Heart left ventricle (tissue), 13 donors: ENCODE measurements at regions not wholly inside any gene's neighbourhood (a gene's known extent, or its start where the extent isn't known, plus 50 kb on each side); places are given as distances from the start of the nearest gene placed in this dataset.

Experiments
- CTCF ChIP-seq, 12 donors: fragments of 200-600 bp; sonication (generic) in 4 of 12; IDR thresholded peaks; one replicate each; pipeline versions ENCODE4 v1.5.0 to v1.8.0; 2018 to 2022; ENCODE audit warnings: antibody characterized with exemption in 12 of 12, mild to moderate bottlenecking in 5 of 12
- POLR2A ChIP-seq, 2 donors: fragments of 450-650 bp; IDR thresholded peaks; one replicate each; pipeline ENCODE4 v1.6.1; 2017; ENCODE audit warnings: antibody characterized with exemption in 2 of 2, mild to moderate bottlenecking in 2 of 2, moderate library complexity in 2 of 2
- donor health status: ischemic (EF 13 %, LVEDD 7.1; RV severe dilation, severe dysfunction).
- donor health status: DM: no; HTN: yes; CAD: no.
- donor health status: DM: no; HTN: no; CAD: no.
- donor health status: ischemic (EF 25% LVEDD 6.9; RV normal size, moderate dysfunction).
- donor health status: ischemic (EF 25% LVEDD 5.7; RV mildly dilated, moderate dysfunction).
- donor health status: ischemic (EF 35%, LVEDD 5.7; RV mildly dilated, moderate dysfunction).
- donor health status: nonischemic (EF 11% LVEDD 7.7; RV severe dilation, severe dysfunction).
- donor health status: DM: yes; HTN: yes; CAD: no.
- donor health status: PGD.
- donor health status: ischemic (EF 29% LVEDD 5.4; RV normal size, mild dysfunction).
- donor health status: nonischemic (EF 23%, LVEDD 6.1; RV moderate dilation, normal function).

GRCh38 chr11:70816156-70816678 is 417.9 kb downstream of the CTTN start:
- TF ChIP-seq CTCF (IDR thresholded peaks at IDR 0.05) (no peak), POLR2A (IDR thresholded peaks at IDR 0.05) (no peak)
